Gastrocnemius medialis (tissue), 4 donors: ENCODE measurements at regions not wholly inside any gene's neighbourhood (a gene's known extent, or its start where the extent isn't known, plus 50 kb on each side); places are given as distances from the start of the nearest gene placed in this dataset.

Experiments used
- ATAC-seq, 2 donors: fragments of 150-250 bp; one replicate each; pipeline ENCODE4 v1.9.1; 2016
- DNase-seq, 2 donors: peaks; one replicate each; pipeline ENCODE4 v3.0.0-alpha.2; 2019
- H3K27ac ChIP-seq, 4 donors: fragments of 200-600 bp; sonication (generic); 1 replicate in 1 of 4; 2 replicates in 3 of 4; pipeline ENCODE4 v1.5.1; 2016 to 2018; ENCODE audit warnings: mild to moderate bottlenecking in 2 of 4, moderate library complexity in 1 of 4
- H3K27me3 ChIP-seq, 3 donors: fragments of 200-600 bp; sonication (generic) in 2 of 3; 1 replicate in 1 of 3; 2 replicates in 2 of 3; pipeline versions ENCODE4 v1.5.1 to v1.6.0; 2016 to 2019; ENCODE audit warnings: mild to moderate bottlenecking in 1 of 3, moderate library complexity in 1 of 3
- H3K36me3 ChIP-seq, 2 donors: fragments of 200-600 bp; sonication (generic) in 1 of 2; one replicate each; pipeline ENCODE4 v1.5.1; 2017 to 2018
- H3K4me1 ChIP-seq, 2 donors: fragments of 200-600 bp; sonication (generic) in 1 of 2; one replicate each; pipeline ENCODE4 v1.5.1; 2016 to 2017; ENCODE audit warnings: mild to moderate bottlenecking in 2 of 2
- H3K4me3 ChIP-seq, 4 donors: fragments of 200-600 bp; sonication (generic) in 3 of 4; 1 replicate in 1 of 4; 2 replicates in 3 of 4; pipeline ENCODE4 v1.5.1; 2016 to 2019; ENCODE audit warnings: mild to moderate bottlenecking in 2 of 4
- H3K9me3 ChIP-seq, 3 donors: fragments of 200-600 bp; sonication (generic) in 2 of 3; 1 replicate in 1 of 3; 2 replicates in 2 of 3; pipeline ENCODE4 v1.5.1; 2016 to 2019
- CTCF ChIP-seq, 5 experiments: fragments of 450-650 bp in 3 of 5; fragments of 200-600 bp in 2 of 5; sonication (generic) in 2 of 5; IDR thresholded peaks in 4 of 5; conservative IDR thresholded peaks in 1 of 5; 1 replicate in 4 of 5; 2 replicates in 1 of 5; pipeline ENCODE4 v1.5.1; 2016 to 2019; ENCODE audit warnings: antibody characterized with exemption in 5 of 5, mild to moderate bottlenecking in 3 of 5, moderate library complexity in 3 of 5
- POLR2A ChIP-seq, 2 donors: fragments of 450-650 bp; IDR thresholded peaks; one replicate each; pipeline ENCODE4 v1.6.1; 2017; ENCODE audit warnings: antibody characterized with exemption in 2 of 2, mild to moderate bottlenecking in 2 of 2, moderate library complexity in 2 of 2
- in situ Hi-C, 4 donors: fragments of 200-750 bp; cut with MboI; loops; one replicate each; pipeline versions ENCODE4 v1.15.0 to v1.8.0; 2017; ENCODE audit warnings: low sequenced_read_pairs in 4 of 4
- intact Hi-C: fragments of 100-400 bp; cut with DNase I; formaldehyde crosslinking; loops from one replicate; pipeline ENCODE4 v1.15.1; 2023; ENCODE audit warnings: low total_unique reads

- Histone ChIP-seq H3K27ac (peak overlapping the region in 1 of 4 donors; percentile 59), H3K4me1 (peaks cover 50 to 58% of the 10 kb centered on the region in 2 donors), H3K4me3 (no peak overlapping the region), H3K27me3 (no peaks in the 10 kb centered on the region), H3K9me3 (no peaks in the 10 kb centered on the region), H3K36me3 (no peaks in the 10 kb centered on the region)
- intact Hi-C loops: no loop called here
- no peak for TF ChIP-seq POLR2A (IDR thresholded peaks at IDR 0.05)
- no peak for TF ChIP-seq CTCF (IDR thresholded peaks at IDR 0.05 in 4 of 5, conservative IDR thresholded peaks at IDR 0.05 in 1 of 5)
- ATAC-seq: no peak
- in situ Hi-C loops: no loop called here
- no peak for DNase-seq
Observed at GRCh38 chr9:109913461-109913810, 133.4 kb downstream of the PALM2AKAP2 start.

- Histone ChIP-seq H3K27me3 (no peaks in the 10 kb centered on the region), H3K9me3 (no peaks in the 10 kb centered on the region), H3K4me1 (peaks cover 60 to 67% of the 10 kb centered on the region in 2 donors), H3K4me3 (no peak overlapping the region), H3K27ac (no peak overlapping the region), H3K36me3 (no peaks in the 10 kb centered on the region)
- in situ Hi-C loops: no loop called here
- no peak for ATAC-seq
- intact Hi-C loops: no loop called here
- TF ChIP-seq CTCF (IDR thresholded peaks at IDR 0.05 in 4 of 5, conservative IDR thresholded peaks at IDR 0.05 in 1 of 5): no peak
- no peak for TF ChIP-seq POLR2A (IDR thresholded peaks at IDR 0.05)
- no peak for DNase-seq
Observed at GRCh38 chr9:109914280-109915027, 134.5 kb downstream of the PALM2AKAP2 start.

GRCh38 chr9:109916316-109916715 is 136.3 kb downstream of the PALM2AKAP2 start:
- ATAC-seq (peak; percentile 51 to 55), DNase-seq (peak; percentile 24 to 67)
- intact Hi-C loops (no loop called here), in situ Hi-C loops (no loop called here)
- Histone ChIP-seq H3K4me1 (peaks cover 59% of the 10 kb centered on the region in 2 donors), H3K4me3 (no peak overlapping the region), H3K27me3 (no peaks in the 10 kb centered on the region), H3K36me3 (no peaks in the 10 kb centered on the region), H3K9me3 (no peaks in the 10 kb centered on the region), H3K27ac (peak overlapping the region; percentile 3 to 82 (median 53))
- TF ChIP-seq CTCF (IDR thresholded peaks at IDR 0.05 in 4 of 5, conservative IDR thresholded peaks at IDR 0.05 in 1 of 5): no peak
- no peak for TF ChIP-seq POLR2A (IDR thresholded peaks at IDR 0.05)

- Histone ChIP-seq H3K4me1 (peaks cover 50 to 62% of the 10 kb centered on the region in 2 donors), H3K27ac (peak overlapping the region; percentile 76 to 83 (median 80)), H3K4me3 (peak overlapping the region in 3 of 4 donors; percentile 18 to 26 (median 19)), H3K9me3 (no peaks in the 10 kb centered on the region), H3K36me3 (no peaks in the 10 kb centered on the region), H3K27me3 (no peaks in the 10 kb centered on the region)
- no peak for TF ChIP-seq CTCF (IDR thresholded peaks at IDR 0.05 in 4 of 5, conservative IDR thresholded peaks at IDR 0.05 in 1 of 5)
- TF ChIP-seq POLR2A (IDR thresholded peaks at IDR 0.05): peak in 1 of 2 donors; percentile 51
- in situ Hi-C loops (no loop called here), intact Hi-C loops (no loop called here)
- peak; percentile 61 to 79 for DNase-seq
- ATAC-seq: peak; percentile 84 to 91
Observed at GRCh38 chr9:109918339-109919163, 138.6 kb downstream of the PALM2AKAP2 start.
